ENCODE measurements at regions not wholly inside any gene's neighbourhood (a gene's known extent, or its start where the extent isn't known, plus 50 kb on each side); places are given as distances from the start of the nearest gene placed in this dataset.
A peak's percentile ranks its signal among the peaks of the same experiment; 100 is the strongest.

DNA sequence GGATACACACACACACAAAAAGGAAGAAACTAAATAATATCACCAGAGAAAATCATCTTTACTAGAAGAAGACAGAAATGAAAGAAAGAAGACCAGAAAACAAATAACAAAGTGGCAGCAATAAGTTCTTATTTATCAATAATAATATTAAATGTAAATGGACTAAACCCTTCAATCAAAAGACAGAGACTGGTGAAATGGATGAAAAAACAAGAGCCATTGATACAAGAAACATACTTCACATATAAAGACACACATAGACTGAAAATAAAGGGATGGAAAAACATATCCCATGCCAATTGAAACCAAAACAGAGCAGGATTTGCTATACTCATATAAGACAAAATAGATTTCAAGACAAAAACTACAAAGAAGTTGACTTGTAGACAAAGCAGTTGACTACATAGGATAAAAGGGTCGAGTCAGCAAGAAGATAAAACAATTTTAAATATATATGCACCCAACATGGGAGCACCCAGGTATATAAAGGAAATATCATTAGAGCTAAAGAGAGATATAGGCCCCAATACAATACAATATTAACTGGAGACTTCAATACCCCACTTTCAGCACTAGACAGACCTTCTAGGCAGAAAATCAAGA, 259.4 kb downstream of the EPM2A start:
- intact Hi-C loops (cut with micrococcal nuclease) = no loop called here
- ATAC-seq (no peak), DNase-seq (no peak)
- Histone ChIP-seq H2AFZ (ENCODE audit: low read length) (no peak overlapping the region), H3K27ac (ENCODE audit: low read length) (no peak overlapping the region), H3K4me3 (ENCODE audit: low read length) (no peak overlapping the region), H3F3A (ENCODE audit: low read length, unreplicated experiment) (no peaks in the 10 kb centered on the region), H3K9ac (ENCODE audit: low read length) (no peak overlapping the region), H3K4me1 (ENCODE audit: insufficient read depth, low read length) (no peaks in the 10 kb centered on the region), H4K20me1 (ENCODE audit: low read length) (no peaks in the 10 kb centered on the region), H3K27me3 (ENCODE audit: low read length) (no peaks in the 10 kb centered on the region), H3K9me2 (replicated peaks; ENCODE audit: low read length) (no peaks in the 10 kb centered on the region), H3K79me2 (ENCODE audit: low read length) (no peaks in the 10 kb centered on the region), H3K36me3 (ENCODE audit: low read depth, low read length) (no peaks in the 10 kb centered on the region), H3K9me3 (ENCODE audit: low read length) (no peaks in the 10 kb centered on the region), H3K4me2 (ENCODE audit: low read length) (no peak overlapping the region)
- ChIA-PET POLR2A (ENCODE audit: unreplicated experiment) (no interaction called here), CTCF (no interaction called here)
- TF ChIP-seq EZH2 (IDR thresholded peaks at IDR 0.05; ENCODE audit: low read length, unreplicated experiment) = no peak
- TF ChIP-seq CTCF (conservative IDR thresholded peaks at IDR 0.05; ENCODE audit: low read depth, low read length) = no peak
- TF ChIP-seq EZH2phosphoT487 (IDR thresholded peaks at IDR 0.05; ENCODE audit: borderline replicate concordance, low read length) = no peak
- no TSS peak for BruUV-seq (replicated peaks)

GRCh38 chr6:145480024-145480423, 255.3 kb downstream of the EPM2A start:
- no peaks in the 10 kb centered on the region for H3K9me3 ChIP-seq (ENCODE audit: low read length)
- CTCF ChIA-PET = no interaction called here
- H3K9ac ChIP-seq (ENCODE audit: low read length) = no peak overlapping the region
- no peak overlapping the region for H3K4me3 ChIP-seq (ENCODE audit: low read length)
- DNase-seq (no peak), ATAC-seq (no peak)
- POLR2A ChIA-PET (ENCODE audit: unreplicated experiment) = no interaction called here
- intact Hi-C loops (cut with micrococcal nuclease) = loop anchor here (5.0 kb wide), 1 partner anchor 62 kb away; no protein-coding TSS in a partner anchor
- no peak overlapping the region for H3K27ac ChIP-seq (ENCODE audit: low read length)
- peaks cover 27% of the 10 kb centered on the region for H3K4me1 ChIP-seq (ENCODE audit: insufficient read depth, low read length)
- no peaks in the 10 kb centered on the region for H3K27me3 ChIP-seq (ENCODE audit: low read length)
- TF ChIP-seq EZH2 (IDR thresholded peaks at IDR 0.05; ENCODE audit: low read length, unreplicated experiment) (no peak), EZH2phosphoT487 (IDR thresholded peaks at IDR 0.05; ENCODE audit: borderline replicate concordance, low read length) (no peak), CTCF (conservative IDR thresholded peaks at IDR 0.05; ENCODE audit: low read depth, low read length) (no peak)
- no peaks in the 10 kb centered on the region for H3K79me2 ChIP-seq (ENCODE audit: low read length)
- H3K9me2 ChIP-seq (replicated peaks; ENCODE audit: low read length) = no peaks in the 10 kb centered on the region
- H3K4me2 ChIP-seq (ENCODE audit: low read length) = no peak overlapping the region
- H3K36me3 ChIP-seq (ENCODE audit: low read depth, low read length) = no peaks in the 10 kb centered on the region
- no TSS peak for BruUV-seq (replicated peaks)
- H3F3A ChIP-seq (ENCODE audit: low read length, unreplicated experiment) = peaks cover 5% of the 10 kb centered on the region
- H2AFZ ChIP-seq (ENCODE audit: low read length) = no peak overlapping the region
- H4K20me1 ChIP-seq (ENCODE audit: low read length) = no peaks in the 10 kb centered on the region

- intact Hi-C loops (cut with micrococcal nuclease) = loop anchor here (5.0 kb wide), 1 partner anchor 59 kb away; no protein-coding TSS in a partner anchor
- Histone ChIP-seq H3K4me3 (ENCODE audit: low read length) (peak overlapping the region; percentile 25; the same call in 1 of the 2 replicates), H3K27me3 (ENCODE audit: low read length) (no peaks in the 10 kb centered on the region), H3K9me2 (replicated peaks; ENCODE audit: low read length) (no peaks in the 10 kb centered on the region), H3K4me2 (ENCODE audit: low read length) (peak overlapping the region; percentile 57), H3K27ac (ENCODE audit: low read length) (peak overlapping the region; percentile 59), H3K4me1 (ENCODE audit: insufficient read depth, low read length) (peaks cover 27% of the 10 kb centered on the region), H3K79me2 (ENCODE audit: low read length) (no peaks in the 10 kb centered on the region), H3K9me3 (ENCODE audit: low read length) (no peaks in the 10 kb centered on the region), H3K9ac (ENCODE audit: low read length) (no peak overlapping the region), H3K36me3 (ENCODE audit: low read depth, low read length) (no peaks in the 10 kb centered on the region), H3F3A (ENCODE audit: low read length, unreplicated experiment) (peaks cover 5% of the 10 kb centered on the region), H4K20me1 (ENCODE audit: low read length) (no peaks in the 10 kb centered on the region), H2AFZ (ENCODE audit: low read length) (no peak overlapping the region)
- no peak for TF ChIP-seq EZH2 (IDR thresholded peaks at IDR 0.05; ENCODE audit: low read length, unreplicated experiment)
- no peak for TF ChIP-seq EZH2phosphoT487 (IDR thresholded peaks at IDR 0.05; ENCODE audit: borderline replicate concordance, low read length)
- TF ChIP-seq CTCF (conservative IDR thresholded peaks at IDR 0.05; ENCODE audit: low read depth, low read length) = no peak
- peak; percentile 87 for DNase-seq
- peak; percentile 98 for ATAC-seq
- CTCF ChIA-PET = no interaction called here
- POLR2A ChIA-PET (ENCODE audit: unreplicated experiment) = interaction anchor here (0.6 kb wide), 1 partner anchor 329 kb away, joined by 7 read pairs; no protein-coding TSS in a partner anchor
- BruUV-seq (replicated peaks) = no TSS peak
These were observed 251.9 kb downstream of the EPM2A start for GRCh38 chr6:145483191-145483996.

Data from PC-3 (cell line).